Stomach (tissue), 8 donors: ENCODE measurements at regions not wholly inside any gene's neighbourhood (a gene's known extent, or its start where the extent isn't known, plus 50 kb on each side); places are given as distances from the start of the nearest gene placed in this dataset.

Source experiments
- DNase-seq, 2 donors: peaks; one replicate each; pipeline versions ENCODE4 v3.0.0 to v3.0.0-alpha.2; 2013 to 2019
- H3K27ac ChIP-seq, 5 donors: fragments of 200-600 bp in 4 of 5; sonication (generic) in 4 of 5; one replicate each; pipeline ENCODE4 v1.5.1; 2013 to 2019; ENCODE audit warnings: mild to moderate bottlenecking in 1 of 5, moderate library complexity in 1 of 5
- H3K27me3 ChIP-seq, 3 donors: fragments of 200-600 bp; sonication (generic); one replicate each; pipeline ENCODE4 v1.5.1; 2017 to 2019; ENCODE audit warnings: mixed run types in 1 of 3
- H3K36me3 ChIP-seq, 4 donors: fragments of 200-600 bp; sonication (generic); 1 replicate in 3 of 4; 2 replicates in 1 of 4; pipeline ENCODE4 v1.5.1; 2016 to 2019
- H3K4me1 ChIP-seq, 4 donors: fragments of 200-600 bp; sonication (generic); one replicate each; pipeline ENCODE4 v1.5.1; 2016 to 2019
- H3K4me3 ChIP-seq, 4 donors: fragments of 200-600 bp; sonication (generic) in 3 of 4; one replicate each; pipeline ENCODE4 v1.5.1; 2016 to 2019; ENCODE audit warnings: mild to moderate bottlenecking in 1 of 4
- H3K9me3 ChIP-seq, 4 donors: fragments of 200-600 bp; sonication (generic); one replicate each; pipeline ENCODE4 v1.5.1; 2016 to 2019
- EP300 ChIP-seq: sonication (generic); formaldehyde crosslinking; IDR thresholded peaks from one replicate; pipeline ENCODE4 v1.6.1; 2017; ENCODE audit warnings: antibody characterized with exemption
- POLR2A ChIP-seq, 4 donors: fragments of 450-650 bp; IDR thresholded peaks; one replicate each; pipeline ENCODE4 v1.6.1; 2016; ENCODE audit warnings: antibody characterized with exemption in 4 of 4, control low read depth in 2 of 4, mild to moderate bottlenecking in 1 of 4, moderate library complexity in 1 of 4
- POLR2AphosphoS5 ChIP-seq, 3 donors: sonication (generic); formaldehyde crosslinking; IDR thresholded peaks; one replicate each; pipeline ENCODE4 v1.6.1; 2016; ENCODE audit warnings: antibody characterized with exemption in 3 of 3
- WGBS, 5 donors: extraction: QIAGEN DNeasy Blood & Tissue Kit in 3 of 5; methylation state at CpG; one replicate each; pipeline versions ENCODE4 v1.1.5 to v1.1.7; 2013 to 2018; 5-methylcytosine and 5-hydroxymethylcytosine counted together
- intact Hi-C: fragments of 100-400 bp; cut with DNase I; formaldehyde crosslinking; loops from one replicate; pipeline ENCODE4 v1.15.1; 2023; ENCODE audit warnings: low total_unique reads
- TF ChIP-seq, protein P1 (sequence below), 7 experiments: fragments of 450-650 bp in 4 of 7; fragments of 200-600 bp in 3 of 7; sonication (generic) in 3 of 7; IDR thresholded peaks; one replicate each; pipeline ENCODE4 v1.5.1; 2016 to 2019; ENCODE audit warnings: antibody characterized with exemption in 7 of 7, control low read depth in 2 of 7, mild to moderate bottlenecking in 1 of 7
- donor health status: healthy with polysubstance abuse.
- donor health status: Bipolar disorder and iron deficiency.
- donor health status: healthy.

DNA sequence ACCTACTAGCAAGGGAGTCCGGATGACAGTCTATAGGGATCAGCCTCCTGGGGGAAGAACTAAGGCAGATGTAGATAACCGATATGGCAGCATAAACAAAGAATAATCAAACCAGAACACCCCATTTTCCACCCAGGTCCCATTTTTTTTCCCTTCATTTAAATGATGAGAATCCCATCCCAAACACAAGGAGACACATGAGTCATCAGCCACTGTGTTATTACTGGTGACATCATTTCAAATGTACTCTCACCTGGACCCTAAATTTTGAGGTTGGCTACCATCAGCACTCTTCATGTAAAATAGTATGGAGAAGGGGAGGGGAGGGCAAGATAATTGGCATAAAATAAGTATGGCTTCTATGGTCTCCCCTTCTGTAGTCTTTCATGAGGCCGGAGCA lies 108.9 kb upstream of the GUCA2B start:
- TF ChIP-seq POLR2AphosphoS5 (IDR thresholded peaks at IDR 0.05) (no peak), POLR2A (IDR thresholded peaks at IDR 0.05) (no peak), EP300 (no peak)
- TF ChIP-seq, protein P1, sequence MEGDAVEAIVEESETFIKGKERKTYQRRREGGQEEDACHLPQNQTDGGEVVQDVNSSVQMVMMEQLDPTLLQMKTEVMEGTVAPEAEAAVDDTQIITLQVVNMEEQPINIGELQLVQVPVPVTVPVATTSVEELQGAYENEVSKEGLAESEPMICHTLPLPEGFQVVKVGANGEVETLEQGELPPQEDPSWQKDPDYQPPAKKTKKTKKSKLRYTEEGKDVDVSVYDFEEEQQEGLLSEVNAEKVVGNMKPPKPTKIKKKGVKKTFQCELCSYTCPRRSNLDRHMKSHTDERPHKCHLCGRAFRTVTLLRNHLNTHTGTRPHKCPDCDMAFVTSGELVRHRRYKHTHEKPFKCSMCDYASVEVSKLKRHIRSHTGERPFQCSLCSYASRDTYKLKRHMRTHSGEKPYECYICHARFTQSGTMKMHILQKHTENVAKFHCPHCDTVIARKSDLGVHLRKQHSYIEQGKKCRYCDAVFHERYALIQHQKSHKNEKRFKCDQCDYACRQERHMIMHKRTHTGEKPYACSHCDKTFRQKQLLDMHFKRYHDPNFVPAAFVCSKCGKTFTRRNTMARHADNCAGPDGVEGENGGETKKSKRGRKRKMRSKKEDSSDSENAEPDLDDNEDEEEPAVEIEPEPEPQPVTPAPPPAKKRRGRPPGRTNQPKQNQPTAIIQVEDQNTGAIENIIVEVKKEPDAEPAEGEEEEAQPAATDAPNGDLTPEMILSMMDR (IDR thresholded peaks at IDR 0.05), result no peak
- no peak for DNase-seq
- no peak overlapping the region for H3K4me3 ChIP-seq
- no peak overlapping the region for H3K27ac ChIP-seq
- no peaks in the 10 kb centered on the region for H3K9me3 ChIP-seq
- no peaks in the 10 kb centered on the region for H3K27me3 ChIP-seq
- 92 to 97% (median 96%) methylated on average over 3 of the region's 3 CpGs for WGBS, 5 donors
- no peaks in the 10 kb centered on the region for H3K36me3 ChIP-seq
- no peaks in the 10 kb centered on the region for H3K4me1 ChIP-seq
- intact Hi-C loops, result no loop called here

DNA sequence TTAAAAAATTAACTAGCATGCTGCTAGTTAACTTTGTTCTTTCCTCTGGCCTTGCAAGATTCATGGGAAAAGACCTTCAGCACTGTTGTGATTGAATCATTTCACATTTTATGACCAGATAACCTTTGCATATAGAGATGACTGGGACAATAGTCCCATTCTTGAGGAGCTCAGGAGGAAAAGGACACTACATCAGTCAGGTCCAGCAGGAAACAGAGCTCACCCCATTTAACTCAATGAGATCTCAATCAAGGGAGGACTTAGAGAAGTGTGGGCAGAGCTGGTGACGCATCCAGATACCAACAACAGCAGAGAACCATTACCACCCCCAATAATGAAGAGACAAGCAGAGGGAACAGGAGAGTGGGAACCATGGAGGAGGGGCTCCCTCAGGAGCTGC lies 109.4 kb upstream of the GUCA2B start:
- Histone ChIP-seq H3K4me3 (no peak overlapping the region), H3K27me3 (no peaks in the 10 kb centered on the region), H3K36me3 (no peaks in the 10 kb centered on the region), H3K27ac (no peak overlapping the region), H3K9me3 (no peaks in the 10 kb centered on the region), H3K4me1 (no peaks in the 10 kb centered on the region)
- TF ChIP-seq EP300 (no peak), POLR2AphosphoS5 (IDR thresholded peaks at IDR 0.05) (no peak), POLR2A (IDR thresholded peaks at IDR 0.05) (no peak)
- TF ChIP-seq, protein P1 (IDR thresholded peaks at IDR 0.05), result no peak
- intact Hi-C loops, result no loop called here
- 66 to 95% (median 82%) methylated on average over 1 of the region's 1 CpG for WGBS, 5 donors
- no peak for DNase-seq

- DNase-seq, result no peak
- no peak overlapping the region for H3K27ac ChIP-seq
- TF ChIP-seq POLR2A (IDR thresholded peaks at IDR 0.05), result no peak
- TF ChIP-seq EP300, result no peak
- TF ChIP-seq, protein P1 (IDR thresholded peaks at IDR 0.05), result no peak
- TF ChIP-seq POLR2AphosphoS5 (IDR thresholded peaks at IDR 0.05), result no peak
- no peaks in the 10 kb centered on the region for H3K27me3 ChIP-seq
- 55 to 67% (median 64%) methylated on average over 2 of the region's 2 CpGs for WGBS, 5 donors
- H3K4me1 ChIP-seq, result no peaks in the 10 kb centered on the region
- no peaks in the 10 kb centered on the region for H3K36me3 ChIP-seq
- H3K4me3 ChIP-seq, result no peak overlapping the region
- no peaks in the 10 kb centered on the region for H3K9me3 ChIP-seq
- intact Hi-C loops, result no loop called here
Measured at GRCh38 chr1:42043182-42043581, 110.0 kb upstream of the GUCA2B start.

DNA sequence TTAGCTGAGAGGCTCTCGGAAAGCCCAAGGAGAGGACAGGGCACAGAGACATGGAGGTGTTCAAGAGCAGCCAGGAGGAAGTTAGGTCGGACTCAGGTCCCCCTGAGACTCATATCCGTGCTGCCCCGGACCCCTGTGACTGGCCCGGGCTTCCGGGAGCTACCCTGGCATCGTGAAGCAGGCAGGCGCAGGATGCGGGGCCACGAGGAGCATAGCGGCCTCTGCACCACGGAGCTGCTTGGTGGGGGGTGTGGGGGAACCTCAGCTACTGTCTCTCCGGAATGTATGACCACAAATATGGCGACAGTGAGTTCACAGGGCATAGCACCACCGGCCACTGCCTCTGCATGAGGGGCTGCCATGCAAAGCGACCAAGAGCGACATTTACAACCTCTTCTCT lies 112.2 kb upstream of the GUCA2B start:
- WGBS, 5 donors, result 86 to 92% (median 90%) methylated on average over 17 of the region's 17 CpGs
- H3K27ac ChIP-seq, result no peak overlapping the region
- DNase-seq, result no peak
- H3K9me3 ChIP-seq, result no peaks in the 10 kb centered on the region
- TF ChIP-seq, protein P1 (IDR thresholded peaks at IDR 0.05), result no peak
- TF ChIP-seq POLR2A (IDR thresholded peaks at IDR 0.05) (no peak), POLR2AphosphoS5 (IDR thresholded peaks at IDR 0.05) (no peak), EP300 (no peak)
- no peaks in the 10 kb centered on the region for H3K36me3 ChIP-seq
- no peaks in the 10 kb centered on the region for H3K27me3 ChIP-seq
- intact Hi-C loops, result no loop called here
- peaks cover 0 to 6% (median 5%) of the 10 kb centered on the region in 4 donors for H3K4me1 ChIP-seq
- no peak overlapping the region for H3K4me3 ChIP-seq
